Activated B cell treated with CpG ODN at 0.5 μM for 24 hours (primary cell): ENCODE measurements at regions not wholly inside any gene's neighbourhood (a gene's known extent, or its start where the extent isn't known, plus 50 kb on each side); places are given as distances from the start of the nearest gene placed in this dataset.

Source experiments
- ATAC-seq: fragments of 200-7000 bp; cut with Tn5 transposase; one replicate; pipeline ENCODE4 v1.10.0; 2021; ENCODE audit warnings: low read depth, mild to moderate bottlenecking, moderate library complexity
- CTCF ChIA-PET: fragments of 350-600 bp; sonication (Branson Sonifier 250); formaldehyde crosslinking; loops from one replicate; lab custom pipeline; 2021; ENCODE audit warnings: antibody characterized with exemption; lab: Charles Lee
- POLR2A ChIA-PET: fragments of 350-600 bp; sonication (Branson Sonifier 250); formaldehyde crosslinking; loops from one replicate; lab custom pipeline; 2021; ENCODE audit warnings: antibody characterized with exemption; lab: Charles Lee
- DNase-seq: peaks from one replicate; pipeline ENCODE4 v3.0.0; 2022
- H3K27ac Mint-ChIP-seq: one replicate; pipeline ENCODE4 v1.8.0; 2020; ENCODE audit warnings: mixed read lengths
- H3K27me3 Mint-ChIP-seq: one replicate; pipeline ENCODE4 v1.8.0; 2021; ENCODE audit warnings: mixed read lengths
- H3K36me3 Mint-ChIP-seq: one replicate; pipeline ENCODE4 v1.8.0; 2021; ENCODE audit warnings: low read depth, mixed read lengths
- H3K4me1 Mint-ChIP-seq: one replicate; pipeline ENCODE4 v1.8.0; 2021; ENCODE audit warnings: mixed read lengths
- H3K4me3 Mint-ChIP-seq: one replicate; pipeline ENCODE4 v1.8.0; 2020; ENCODE audit warnings: mild to moderate bottlenecking, mixed read lengths
- H3K9me3 Mint-ChIP-seq: one replicate; pipeline ENCODE4 v1.8.0; 2020; ENCODE audit warnings: mixed read lengths
- intact Hi-C: fragments of 100-400 bp; cut with micrococcal nuclease; formaldehyde crosslinking; loops from one replicate; pipeline ENCODE4 v1.15.1; 2024
- TF ChIP-seq, protein P1 (sequence below): fragments of 200-600 bp; IDR thresholded peaks from one replicate; pipeline ENCODE4 v1.8.0; 2022; ENCODE audit warnings: antibody characterized with exemption, mild to moderate bottlenecking

DNA sequence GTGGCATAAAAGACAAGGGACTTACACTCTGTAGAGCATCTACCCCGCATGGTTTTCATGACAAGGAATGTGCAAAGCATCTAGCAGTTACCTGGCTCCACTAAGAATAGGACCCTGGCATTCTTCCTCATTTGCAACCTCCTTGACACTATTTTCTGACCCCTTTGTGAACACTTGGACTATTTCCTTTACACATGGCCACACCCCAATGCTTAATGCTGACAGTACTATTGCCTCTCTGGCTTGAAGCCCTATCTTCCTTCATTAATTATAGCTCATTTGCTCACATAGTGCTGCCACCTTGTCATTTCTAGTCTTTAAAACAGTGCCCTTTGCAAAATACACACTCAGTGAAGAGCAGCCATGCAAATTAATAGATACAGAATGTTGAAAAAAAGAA lies 226.3 kb upstream of the VCX3A start:
- intact Hi-C loops = no loop called here
- Mint-ChIP-seq H3K9me3 (no peaks in the 10 kb centered on the region), H3K27me3 (no peaks in the 10 kb centered on the region), H3K27ac (no peak overlapping the region), H3K4me3 (no peak overlapping the region), H3K4me1 (no peaks in the 10 kb centered on the region), H3K36me3 (no peaks in the 10 kb centered on the region)
- TF ChIP-seq, protein P1, sequence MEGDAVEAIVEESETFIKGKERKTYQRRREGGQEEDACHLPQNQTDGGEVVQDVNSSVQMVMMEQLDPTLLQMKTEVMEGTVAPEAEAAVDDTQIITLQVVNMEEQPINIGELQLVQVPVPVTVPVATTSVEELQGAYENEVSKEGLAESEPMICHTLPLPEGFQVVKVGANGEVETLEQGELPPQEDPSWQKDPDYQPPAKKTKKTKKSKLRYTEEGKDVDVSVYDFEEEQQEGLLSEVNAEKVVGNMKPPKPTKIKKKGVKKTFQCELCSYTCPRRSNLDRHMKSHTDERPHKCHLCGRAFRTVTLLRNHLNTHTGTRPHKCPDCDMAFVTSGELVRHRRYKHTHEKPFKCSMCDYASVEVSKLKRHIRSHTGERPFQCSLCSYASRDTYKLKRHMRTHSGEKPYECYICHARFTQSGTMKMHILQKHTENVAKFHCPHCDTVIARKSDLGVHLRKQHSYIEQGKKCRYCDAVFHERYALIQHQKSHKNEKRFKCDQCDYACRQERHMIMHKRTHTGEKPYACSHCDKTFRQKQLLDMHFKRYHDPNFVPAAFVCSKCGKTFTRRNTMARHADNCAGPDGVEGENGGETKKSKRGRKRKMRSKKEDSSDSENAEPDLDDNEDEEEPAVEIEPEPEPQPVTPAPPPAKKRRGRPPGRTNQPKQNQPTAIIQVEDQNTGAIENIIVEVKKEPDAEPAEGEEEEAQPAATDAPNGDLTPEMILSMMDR = no peak
- no peak for DNase-seq
- ChIA-PET CTCF (no interaction called here), POLR2A (no interaction called here)
- no peak for ATAC-seq

DNA sequence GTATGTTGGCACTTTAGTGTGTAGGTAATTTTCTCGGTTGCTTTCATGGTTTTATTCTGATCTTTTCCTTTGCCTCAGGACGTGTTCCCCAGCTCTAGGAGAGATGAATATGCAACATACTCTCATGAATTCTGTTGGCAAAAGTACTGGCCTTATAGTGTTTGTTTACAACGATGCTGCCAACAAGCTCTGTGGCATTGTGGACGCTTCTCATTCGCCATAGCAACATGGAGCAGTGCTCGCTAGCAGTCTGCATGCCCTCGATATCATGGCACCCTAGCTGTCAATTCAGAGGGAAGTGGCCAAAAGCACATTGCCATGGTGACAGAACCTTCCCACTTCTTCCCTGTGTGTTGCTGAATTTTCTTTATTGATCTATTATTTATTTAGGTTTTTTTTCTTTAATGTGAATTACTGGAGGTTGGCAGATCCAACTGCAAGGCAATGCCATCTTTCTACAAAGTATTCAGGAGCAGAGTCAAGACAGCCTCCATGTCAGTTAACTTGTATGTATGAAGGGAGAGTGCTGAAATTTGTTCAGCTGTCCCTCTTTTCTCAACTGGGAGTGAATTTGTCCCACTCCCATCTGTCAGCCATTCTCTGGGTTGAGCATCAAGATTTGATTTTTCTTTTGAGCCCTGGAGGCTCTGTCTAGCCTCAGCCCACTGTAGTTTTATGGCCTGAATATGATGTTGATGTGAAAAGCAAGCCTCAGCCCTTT lies 224.9 kb upstream of the VCX3A start:
- DNase-seq = no peak
- no peaks in the 10 kb centered on the region for H3K36me3 Mint-ChIP-seq
- no peak overlapping the region for H3K27ac Mint-ChIP-seq
- no peaks in the 10 kb centered on the region for H3K27me3 Mint-ChIP-seq
- no peak overlapping the region for H3K4me3 Mint-ChIP-seq
- ChIA-PET POLR2A (no interaction called here), CTCF (no interaction called here)
- ATAC-seq = no peak
- H3K4me1 Mint-ChIP-seq = no peaks in the 10 kb centered on the region
- intact Hi-C loops = no loop called here
- no peaks in the 10 kb centered on the region for H3K9me3 Mint-ChIP-seq
- TF ChIP-seq, protein P1 = no peak

DNA sequence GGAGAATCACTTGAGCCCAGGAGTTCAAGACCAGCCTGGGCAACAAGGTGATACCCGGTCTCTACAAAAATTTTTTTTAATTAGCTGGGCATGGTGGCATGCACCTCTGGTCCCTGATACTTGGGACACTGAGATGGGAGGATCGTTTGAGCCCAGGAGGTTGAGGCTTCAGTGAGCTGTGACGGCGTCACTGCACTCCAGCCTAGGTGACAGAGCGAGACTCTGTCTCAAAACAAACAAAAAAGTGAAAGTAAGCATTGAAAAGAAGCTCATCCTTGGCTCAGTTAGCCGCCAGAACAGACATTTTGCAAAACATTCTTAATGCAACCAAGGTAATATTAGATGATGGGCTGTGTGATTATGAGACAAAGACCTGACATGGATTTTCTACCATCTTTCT lies 223.3 kb upstream of the VCX3A start:
- Mint-ChIP-seq H3K4me1 (no peaks in the 10 kb centered on the region), H3K27me3 (no peaks in the 10 kb centered on the region), H3K27ac (no peak overlapping the region), H3K4me3 (no peak overlapping the region), H3K36me3 (no peaks in the 10 kb centered on the region), H3K9me3 (no peaks in the 10 kb centered on the region)
- ChIA-PET CTCF (no interaction called here), POLR2A (no interaction called here)
- ATAC-seq = no peak
- no peak for DNase-seq
- intact Hi-C loops = no loop called here
- TF ChIP-seq, protein P1 = no peak

DNA sequence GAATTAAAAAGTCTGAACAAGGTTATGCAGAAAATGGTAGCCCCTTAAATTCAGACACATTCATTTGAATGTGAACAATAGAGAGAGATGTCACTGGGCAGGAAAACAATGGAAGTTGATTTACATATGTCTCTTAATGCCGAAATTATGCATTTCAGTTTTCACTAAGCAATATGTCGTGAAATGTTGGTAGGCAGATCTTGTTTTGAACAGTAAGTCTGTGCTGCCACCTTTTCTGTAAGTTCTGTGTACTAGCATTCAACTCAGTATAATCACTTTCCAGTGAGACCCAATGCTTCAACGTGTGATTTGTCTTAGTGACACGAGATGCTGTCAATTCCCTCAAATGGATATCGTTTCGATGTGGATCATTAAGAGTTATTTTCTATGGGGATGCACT lies 222.7 kb upstream of the VCX3A start:
- no peaks in the 10 kb centered on the region for H3K4me1 Mint-ChIP-seq
- DNase-seq = no peak
- CTCF ChIA-PET = no interaction called here
- ATAC-seq = no peak
- H3K9me3 Mint-ChIP-seq = no peaks in the 10 kb centered on the region
- H3K4me3 Mint-ChIP-seq = no peak overlapping the region
- H3K36me3 Mint-ChIP-seq = no peaks in the 10 kb centered on the region
- TF ChIP-seq, protein P1 = no peak
- H3K27me3 Mint-ChIP-seq = no peaks in the 10 kb centered on the region
- H3K27ac Mint-ChIP-seq = no peak overlapping the region
- POLR2A ChIA-PET = no interaction called here
- intact Hi-C loops = no loop called here

DNA sequence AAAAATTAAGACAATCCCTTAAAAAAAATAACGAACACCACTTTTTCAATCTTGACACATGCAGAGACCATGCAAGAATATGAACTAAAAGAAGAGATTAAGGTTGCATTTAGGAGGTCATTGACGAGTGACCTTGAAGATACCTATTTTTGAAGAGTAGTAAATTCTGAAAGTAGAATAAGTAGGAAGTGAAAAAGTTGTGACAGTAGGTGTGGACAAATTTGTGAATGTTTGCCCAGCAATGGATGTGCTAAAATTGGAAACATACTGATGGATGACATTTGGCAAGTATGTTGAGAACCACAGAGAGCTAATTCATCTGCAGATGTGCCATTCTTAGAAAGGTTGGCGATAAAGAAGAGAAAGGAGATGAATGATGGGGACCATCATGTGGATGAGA lies 213.7 kb upstream of the VCX3A start:
- intact Hi-C loops = no loop called here
- H3K27ac Mint-ChIP-seq = no peak overlapping the region
- H3K27me3 Mint-ChIP-seq = no peaks in the 10 kb centered on the region
- CTCF ChIA-PET = no interaction called here
- peaks cover 4% of the 10 kb centered on the region for H3K4me1 Mint-ChIP-seq
- H3K36me3 Mint-ChIP-seq = no peaks in the 10 kb centered on the region
- TF ChIP-seq, protein P1 = no peak
- DNase-seq (no peak), ATAC-seq (no peak)
- POLR2A ChIA-PET = no interaction called here
- no peak overlapping the region for H3K4me3 Mint-ChIP-seq
- H3K9me3 Mint-ChIP-seq = no peaks in the 10 kb centered on the region
